Neural progenitor cell (in vitro differentiated cells): ENCODE measurements at regions not wholly inside any gene's neighbourhood (a gene's known extent, or its start where the extent isn't known, plus 50 kb on each side); places are given as distances from the start of the nearest gene placed in this dataset.

Experiments
- DNase-seq: peaks from one replicate; pipeline ENCODE4 v3.0.0-alpha.2; 2016; ENCODE audit warnings: low spot score
- H2AFZ ChIP-seq: fragments of 200-600 bp; sonication (generic); replicated peaks from 2 replicates; pipeline ENCODE4 v1.6.1; 2016; ENCODE audit warnings: antibody characterized with exemption
- H3F3A ChIP-seq: fragments of 200-600 bp; sonication (generic); 2 replicates; pipeline ENCODE4 v1.6.1; 2016; ENCODE audit warnings: antibody characterized with exemption, low read depth
- H3K27ac ChIP-seq: fragments of 200-600 bp; sonication (generic); 2 replicates; pipeline ENCODE4 v1.5.1; 2016; ENCODE audit warnings: mild to moderate bottlenecking
- H3K27me3 ChIP-seq: fragments of 200-600 bp; sonication (generic); 2 replicates; pipeline ENCODE4 v1.6.1; 2016; ENCODE audit warnings: mild to moderate bottlenecking, moderate library complexity
- H3K36me3 ChIP-seq: fragments of 200-600 bp; sonication (generic); 2 replicates; pipeline ENCODE4 v1.5.1; 2016
- H3K4me1 ChIP-seq: fragments of 200-600 bp; sonication (generic); 2 replicates; pipeline ENCODE4 v1.6.1; 2016; ENCODE audit warnings: mixed run types
- H3K4me2 ChIP-seq: fragments of 200-600 bp; sonication (generic); 2 replicates; pipeline ENCODE4 v1.6.1; 2016
- H3K4me3 ChIP-seq: fragments of 200-600 bp; sonication (generic); 2 replicates; pipeline ENCODE4 v1.5.1; 2016
- H3K79me2 ChIP-seq: fragments of 200-600 bp; sonication (generic); 2 replicates; pipeline ENCODE4 v1.6.1; 2016; ENCODE audit warnings: low read depth
- H3K9ac ChIP-seq: fragments of 200-600 bp; sonication (generic); 2 replicates; pipeline ENCODE4 v1.6.1; 2016
- H3K9me3 ChIP-seq: fragments of 200-600 bp; sonication (generic); 2 replicates; pipeline ENCODE4 v1.5.1; 2016; ENCODE audit warnings: low read depth
- H4K20me1 ChIP-seq: fragments of 200-600 bp; sonication (generic); 2 replicates; pipeline ENCODE4 v1.6.1; 2016; ENCODE audit warnings: low read depth
- H3K27ac Mint-ChIP-seq: 3 replicates; pipeline ENCODE4 v1.8.0; 2021; ENCODE audit warnings: mixed read lengths
- H3K27me3 Mint-ChIP-seq: 2 replicates; pipeline ENCODE4 v1.8.0; 2022; ENCODE audit warnings: low read depth, mild to moderate bottlenecking, inconsistent platforms, moderate library complexity, mixed read lengths; ENCODE audit not compliant: insufficient read depth
- H3K36me3 Mint-ChIP-seq: 3 replicates; pipeline ENCODE4 v1.8.0; 2021; ENCODE audit warnings: mixed read lengths
- H3K4me1 Mint-ChIP-seq: 3 replicates; pipeline ENCODE4 v1.8.0; 2021; ENCODE audit warnings: mixed read lengths
- H3K4me3 Mint-ChIP-seq: 3 replicates; pipeline ENCODE4 v1.8.0; 2021; ENCODE audit warnings: mild to moderate bottlenecking, moderate library complexity, mixed read lengths
- H3K9me3 Mint-ChIP-seq: 3 replicates; pipeline ENCODE4 v1.8.0; 2020; ENCODE audit warnings: mixed read lengths
- EZH2 ChIP-seq: fragments of 200-600 bp; sonication (generic); IDR thresholded peaks from 2 replicates; pipeline ENCODE4 v1.6.1; 2017; ENCODE audit warnings: antibody characterized with exemption, mild to moderate bottlenecking, moderate library complexity
- EZH2phosphoT487 ChIP-seq: fragments of 200-600 bp; sonication (generic); IDR thresholded peaks from 2 replicates; pipeline ENCODE4 v1.6.1; 2017; ENCODE audit warnings: antibody characterized with exemption
- TF ChIP-seq, protein P1 (sequence below): fragments of 200-600 bp; sonication (generic); IDR thresholded peaks from 2 replicates; pipeline ENCODE4 v1.5.1; 2017; ENCODE audit warnings: antibody characterized with exemption, mild to moderate bottlenecking

DNA sequence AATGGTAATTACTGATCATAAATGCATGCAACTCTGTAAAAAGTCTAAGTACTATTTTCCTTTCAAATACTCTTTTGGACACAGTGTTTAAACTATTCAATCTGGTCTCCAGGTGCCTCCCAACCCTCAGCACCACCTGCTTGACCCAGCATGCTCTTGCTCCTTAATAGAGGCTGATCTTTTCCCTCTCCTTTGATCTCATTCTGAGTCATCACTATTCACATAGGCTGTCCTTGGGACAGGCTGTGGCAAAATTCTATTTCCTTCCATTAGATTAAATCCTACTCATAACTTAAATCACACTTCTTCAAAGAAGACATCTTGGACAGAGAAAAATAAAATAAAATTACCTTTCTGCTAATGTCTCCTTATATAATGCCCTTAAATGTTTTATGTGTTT is 199.4 kb upstream of the ST8SIA4 start:
- H3K9ac ChIP-seq: no peak overlapping the region
- no peak overlapping the region for H2AFZ ChIP-seq
- Mint-ChIP-seq H3K4me1 (peaks cover 18% of the 10 kb centered on the region), H3K27me3 (no peaks in the 10 kb centered on the region), H3K27ac (no peak overlapping the region), H3K4me3 (no peak overlapping the region), H3K36me3 (no peaks in the 10 kb centered on the region), H3K9me3 (no peaks in the 10 kb centered on the region)
- TF ChIP-seq, protein P1, sequence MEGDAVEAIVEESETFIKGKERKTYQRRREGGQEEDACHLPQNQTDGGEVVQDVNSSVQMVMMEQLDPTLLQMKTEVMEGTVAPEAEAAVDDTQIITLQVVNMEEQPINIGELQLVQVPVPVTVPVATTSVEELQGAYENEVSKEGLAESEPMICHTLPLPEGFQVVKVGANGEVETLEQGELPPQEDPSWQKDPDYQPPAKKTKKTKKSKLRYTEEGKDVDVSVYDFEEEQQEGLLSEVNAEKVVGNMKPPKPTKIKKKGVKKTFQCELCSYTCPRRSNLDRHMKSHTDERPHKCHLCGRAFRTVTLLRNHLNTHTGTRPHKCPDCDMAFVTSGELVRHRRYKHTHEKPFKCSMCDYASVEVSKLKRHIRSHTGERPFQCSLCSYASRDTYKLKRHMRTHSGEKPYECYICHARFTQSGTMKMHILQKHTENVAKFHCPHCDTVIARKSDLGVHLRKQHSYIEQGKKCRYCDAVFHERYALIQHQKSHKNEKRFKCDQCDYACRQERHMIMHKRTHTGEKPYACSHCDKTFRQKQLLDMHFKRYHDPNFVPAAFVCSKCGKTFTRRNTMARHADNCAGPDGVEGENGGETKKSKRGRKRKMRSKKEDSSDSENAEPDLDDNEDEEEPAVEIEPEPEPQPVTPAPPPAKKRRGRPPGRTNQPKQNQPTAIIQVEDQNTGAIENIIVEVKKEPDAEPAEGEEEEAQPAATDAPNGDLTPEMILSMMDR: no peak
- TF ChIP-seq EZH2 (no peak), EZH2phosphoT487 (no peak)
- no peaks in the 10 kb centered on the region for H3K4me1 ChIP-seq
- H3K27me3 ChIP-seq: no peaks in the 10 kb centered on the region
- no peak overlapping the region for H3K4me2 ChIP-seq
- H3F3A ChIP-seq: no peaks in the 10 kb centered on the region
- H3K36me3 ChIP-seq: no peaks in the 10 kb centered on the region
- no peaks in the 10 kb centered on the region for H3K79me2 ChIP-seq
- no peaks in the 10 kb centered on the region for H3K9me3 ChIP-seq
- DNase-seq: no peak
- H4K20me1 ChIP-seq: no peaks in the 10 kb centered on the region
- no peak overlapping the region for H3K27ac ChIP-seq
- no peak overlapping the region for H3K4me3 ChIP-seq

DNA sequence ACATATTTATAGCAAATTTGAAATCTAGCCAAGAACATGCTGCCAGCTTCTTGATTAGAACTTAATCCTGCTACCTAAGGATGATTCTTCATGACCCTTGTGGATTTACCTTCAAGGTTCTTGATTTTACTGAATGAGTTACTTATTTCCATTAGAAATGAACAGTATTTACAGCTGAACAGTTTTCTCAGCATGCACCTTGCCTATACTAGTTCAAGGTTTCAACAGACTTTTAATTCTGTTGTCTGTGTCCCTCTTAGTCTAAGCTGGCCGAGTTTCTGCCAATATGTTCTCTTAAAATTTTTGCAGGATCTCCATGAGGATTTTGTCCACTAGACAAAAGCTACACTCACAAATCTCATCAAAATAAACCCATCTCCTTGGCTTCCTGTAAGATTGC is 188.8 kb upstream of the ST8SIA4 start:
- no peak overlapping the region for H3K27ac Mint-ChIP-seq
- Histone ChIP-seq H3F3A (peaks cover 3% of the 10 kb centered on the region), H3K4me3 (no peak overlapping the region), H3K9ac (no peak overlapping the region), H3K79me2 (no peaks in the 10 kb centered on the region), H3K36me3 (no peaks in the 10 kb centered on the region), H2AFZ (no peak overlapping the region), H3K27ac (no peak overlapping the region), H3K4me2 (no peak overlapping the region), H3K27me3 (no peaks in the 10 kb centered on the region), H3K9me3 (no peaks in the 10 kb centered on the region), H4K20me1 (no peaks in the 10 kb centered on the region), H3K4me1 (no peaks in the 10 kb centered on the region)
- no peak overlapping the region for H3K4me3 Mint-ChIP-seq
- H3K9me3 Mint-ChIP-seq: no peaks in the 10 kb centered on the region
- no peaks in the 10 kb centered on the region for H3K4me1 Mint-ChIP-seq
- no peaks in the 10 kb centered on the region for H3K36me3 Mint-ChIP-seq
- TF ChIP-seq, protein P1: no peak
- TF ChIP-seq EZH2 (no peak), EZH2phosphoT487 (no peak)
- H3K27me3 Mint-ChIP-seq: peaks cover under 1% of the 10 kb centered on the region
- DNase-seq: no peak

DNA sequence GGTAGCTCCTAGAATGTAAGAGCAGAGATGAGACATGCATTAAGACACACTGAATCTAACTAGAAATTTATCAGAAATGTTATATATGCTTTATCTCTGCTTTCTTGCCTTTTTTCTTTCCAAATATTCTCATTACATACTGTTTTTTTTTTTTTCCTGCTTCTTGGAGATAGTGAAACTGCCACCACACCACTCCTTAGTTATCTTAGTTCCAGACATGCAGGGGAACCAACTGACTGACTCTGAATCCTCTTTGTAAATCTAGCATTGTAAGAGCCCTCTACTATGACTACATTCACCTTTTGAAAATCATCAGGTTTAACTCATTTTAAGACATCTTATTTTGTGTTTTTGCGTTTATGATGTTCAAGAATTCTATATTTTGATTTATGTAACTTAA is 181.3 kb upstream of the ST8SIA4 start:
- no peak for TF ChIP-seq EZH2phosphoT487
- Histone ChIP-seq H3K27ac (no peak overlapping the region), H3K27me3 (no peaks in the 10 kb centered on the region), H3K9me3 (no peaks in the 10 kb centered on the region), H3K9ac (no peak overlapping the region), H2AFZ (no peak overlapping the region), H3K4me2 (no peak overlapping the region), H3F3A (peaks cover 3% of the 10 kb centered on the region), H4K20me1 (no peaks in the 10 kb centered on the region), H3K79me2 (no peaks in the 10 kb centered on the region), H3K4me1 (no peaks in the 10 kb centered on the region), H3K36me3 (no peaks in the 10 kb centered on the region), H3K4me3 (no peak overlapping the region)
- H3K4me3 Mint-ChIP-seq: no peak overlapping the region
- DNase-seq: no peak
- no peak overlapping the region for H3K27ac Mint-ChIP-seq
- H3K27me3 Mint-ChIP-seq: no peaks in the 10 kb centered on the region
- H3K4me1 Mint-ChIP-seq: no peaks in the 10 kb centered on the region
- H3K9me3 Mint-ChIP-seq: no peaks in the 10 kb centered on the region
- H3K36me3 Mint-ChIP-seq: no peaks in the 10 kb centered on the region

DNA sequence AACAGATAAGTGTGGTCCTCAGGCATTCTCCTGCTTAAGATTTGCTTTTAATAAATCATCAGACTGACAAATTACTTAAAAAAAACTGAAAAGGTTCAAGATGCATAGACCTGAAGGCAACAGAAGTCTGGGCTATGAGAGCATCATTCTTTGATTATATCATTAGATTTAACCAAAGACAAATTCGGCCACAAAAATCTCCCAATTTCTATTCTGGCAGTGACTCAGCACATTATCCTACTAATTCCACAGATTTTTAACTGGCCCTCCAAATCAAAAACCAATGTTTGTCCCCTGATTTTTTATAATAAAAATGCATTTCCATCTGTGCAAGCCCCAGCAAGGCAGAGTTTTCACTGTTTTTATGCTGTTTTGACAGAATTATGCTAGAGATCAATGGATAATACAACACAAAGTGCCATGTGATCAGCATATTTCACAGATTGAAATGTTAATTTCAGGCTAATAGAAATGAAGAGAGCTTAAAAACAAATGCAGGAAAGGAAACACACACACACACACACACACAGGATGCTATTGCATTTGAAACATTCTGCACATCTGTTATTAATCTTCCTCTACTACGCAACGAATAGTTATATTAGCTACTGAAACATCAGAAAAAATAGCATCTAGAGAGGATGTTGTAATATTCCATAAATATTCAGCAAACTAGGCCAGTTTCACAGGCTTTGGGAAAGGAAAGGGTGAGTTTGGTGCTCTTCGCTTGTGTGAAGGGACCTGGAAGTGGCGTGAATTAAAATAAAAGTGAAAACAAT is 177.6 kb upstream of the ST8SIA4 start:
- no peak overlapping the region for H3K27ac Mint-ChIP-seq
- Histone ChIP-seq H3K9ac (no peak overlapping the region), H3K4me2 (no peak overlapping the region), H4K20me1 (no peaks in the 10 kb centered on the region), H3F3A (no peaks in the 10 kb centered on the region), H2AFZ (no peak overlapping the region), H3K27me3 (no peaks in the 10 kb centered on the region), H3K36me3 (no peaks in the 10 kb centered on the region), H3K79me2 (no peaks in the 10 kb centered on the region), H3K9me3 (no peaks in the 10 kb centered on the region), H3K4me3 (no peak overlapping the region), H3K4me1 (no peaks in the 10 kb centered on the region), H3K27ac (no peak overlapping the region)
- TF ChIP-seq EZH2phosphoT487 (no peak), EZH2 (no peak)
- TF ChIP-seq, protein P1: no peak
- H3K4me1 Mint-ChIP-seq: no peaks in the 10 kb centered on the region
- H3K4me3 Mint-ChIP-seq: no peak overlapping the region
- no peaks in the 10 kb centered on the region for H3K9me3 Mint-ChIP-seq
- no peak for DNase-seq
- H3K36me3 Mint-ChIP-seq: no peaks in the 10 kb centered on the region
- H3K27me3 Mint-ChIP-seq: no peaks in the 10 kb centered on the region
